ENCODE measurements at regions not wholly inside any gene's neighbourhood (a gene's known extent, or its start where the extent isn't known, plus 50 kb on each side); places are given as distances from the start of the nearest gene placed in this dataset.
"Not testable (repeated sequence)": the region's sequence is repeated elsewhere in the genome, so short reads cannot be mapped to it uniquely, and the experiment has no call there.

GRCh38 chr18:73060666-73061288, 193.0 kb upstream of the NETO1 start:
- no peak for DNase-seq

GRCh38 chr18:73059280-73059679, 191.5 kb upstream of the NETO1 start:
- DNase-seq, result no peak

GRCh38 chr18:73047688-73048087, 179.9 kb upstream of the NETO1 start:
- no peak for DNase-seq

GRCh38 chr18:73045037-73045436, 177.2 kb upstream of the NETO1 start:
- DNase-seq, result no peak

- no peak for DNase-seq
Observed at GRCh38 chr18:73043611-73044010, 175.8 kb upstream of the NETO1 start.

GRCh38 chr18:73043211-73043610, 175.4 kb upstream of the NETO1 start:
- no peak for DNase-seq

GRCh38 chr18:73040247-73040646, 172.5 kb upstream of the NETO1 start:
- DNase-seq, result no peak

- DNase-seq, result no peak
Observed at GRCh38 chr18:73038336-73038735, 170.5 kb upstream of the NETO1 start.

- no peak for DNase-seq
Observed at GRCh38 chr18:73023975-73024374, 156.2 kb upstream of the NETO1 start.

GRCh38 chr18:73009691-73010090, 141.9 kb upstream of the NETO1 start:
- no peak for DNase-seq

GRCh38 chr18:73007915-73008308, 140.1 kb upstream of the NETO1 start:
- no peak for DNase-seq

GRCh38 chr18:73007195-73007914, 139.6 kb upstream of the NETO1 start:
- no peak for DNase-seq

GRCh38 chr18:73006331-73006730, 138.5 kb upstream of the NETO1 start:
- DNase-seq, result no peak

GRCh38 chr18:73004260-73004659, 136.5 kb upstream of the NETO1 start:
- DNase-seq, result no peak

GRCh38 chr18:72999971-73000607, 132.3 kb upstream of the NETO1 start:
- DNase-seq, result no peak

- DNase-seq, result no peak
Observed at GRCh38 chr18:72995558-72995957, 127.8 kb upstream of the NETO1 start.

- DNase-seq, result no peak
Observed at GRCh38 chr18:72993250-72993649, 125.5 kb upstream of the NETO1 start.

- no peak for DNase-seq
Observed at GRCh38 chr18:72991379-72991778, 123.6 kb upstream of the NETO1 start.

- DNase-seq, result not testable (repeated sequence)
Observed at GRCh38 chr18:72987570-72987969, 119.8 kb upstream of the NETO1 start.

GRCh38 chr18:72986103-72986502, 118.3 kb upstream of the NETO1 start:
- no peak for DNase-seq

- DNase-seq, result no peak
Observed at GRCh38 chr18:72985686-72986085, 117.9 kb upstream of the NETO1 start.

GRCh38 chr18:72984290-72984689, 116.5 kb upstream of the NETO1 start:
- no peak for DNase-seq

GRCh38 chr18:72973841-72974240, 106.1 kb upstream of the NETO1 start:
- DNase-seq, result no peak

GRCh38 chr18:72965616-72966015, 97.8 kb upstream of the NETO1 start:
- no peak for DNase-seq

Data from occipital lobe (tissue), 1 donor.